SKM-1 treated with dmso at 0.1 percent for 144 hours (cell line): ENCODE measurements at regions not wholly inside any gene's neighbourhood (a gene's known extent, or its start where the extent isn't known, plus 50 kb on each side); places are given as distances from the start of the nearest gene placed in this dataset.
A peak's percentile ranks its signal among the peaks of the same experiment; 100 is the strongest.
"Not testable (repeated sequence)": the region's sequence is repeated elsewhere in the genome, so short reads cannot be mapped to it uniquely, and the experiment has no call there.

Experiments used
- DNase-seq: peaks from one replicate; lab custom pipeline; 2025; ENCODE audit not compliant: unreplicated experiment; lab: John Stamatoyannopoulos, UW

DNA sequence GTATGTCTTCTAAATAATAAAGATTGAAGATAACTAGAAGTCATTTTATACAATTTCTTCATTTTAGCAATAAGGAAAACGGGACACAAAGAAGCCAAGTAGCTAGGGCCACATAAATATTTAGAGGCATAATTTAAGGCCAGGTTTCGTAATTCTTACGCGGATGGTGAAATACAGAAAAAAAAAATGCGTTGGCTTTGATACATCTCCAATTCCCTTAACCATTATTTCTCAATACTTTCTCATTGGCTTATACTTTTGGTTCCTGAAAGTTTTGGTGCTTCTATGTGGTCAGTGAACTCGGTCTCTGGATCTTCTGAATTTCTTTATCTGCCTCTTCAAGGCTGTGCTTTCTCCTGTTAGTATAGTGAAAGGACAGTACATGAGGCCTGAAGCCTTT, 888.1 kb downstream of the KCNJ2 start:
- DNase-seq, result peak; percentile 20

DNA sequence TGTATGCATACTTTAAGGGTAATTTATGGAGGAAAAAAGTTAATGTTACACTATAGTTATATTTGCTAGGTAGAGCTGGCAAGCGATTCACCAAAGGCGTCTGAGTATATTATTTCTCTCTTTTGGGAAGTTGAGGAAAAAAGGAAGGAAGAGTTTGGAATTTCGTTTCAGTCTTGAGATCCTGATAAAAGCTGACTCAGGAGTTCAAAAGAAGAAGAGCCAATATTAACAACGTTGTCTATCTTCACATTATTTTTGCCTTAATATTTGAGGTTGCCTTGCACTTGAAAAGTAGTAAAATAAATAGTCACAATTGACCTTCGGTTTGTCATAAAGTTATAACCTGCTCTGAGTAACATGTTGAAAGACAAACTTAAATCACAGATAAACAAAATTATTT, 888.6 kb downstream of the KCNJ2 start:
- no peak for DNase-seq

DNA sequence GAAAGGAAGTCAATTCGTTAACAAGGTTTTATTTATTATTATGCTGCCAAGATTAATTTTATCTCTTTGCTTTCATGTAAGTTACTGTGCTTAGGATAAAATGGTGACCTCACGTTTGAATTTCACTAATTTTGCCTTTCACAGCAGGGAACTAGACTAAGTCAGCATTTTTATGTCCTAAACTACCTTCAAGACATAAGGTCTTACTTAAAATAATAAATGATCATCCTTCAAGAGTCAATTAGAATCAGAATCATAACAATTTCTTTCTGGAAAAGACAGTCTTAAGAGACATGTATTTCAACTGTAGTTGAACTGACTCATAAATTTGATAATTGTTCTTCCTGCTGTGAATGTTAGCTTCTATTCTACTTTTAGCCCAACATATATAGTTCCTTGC, 893.8 kb downstream of the KCNJ2 start:
- no peak for DNase-seq

DNA sequence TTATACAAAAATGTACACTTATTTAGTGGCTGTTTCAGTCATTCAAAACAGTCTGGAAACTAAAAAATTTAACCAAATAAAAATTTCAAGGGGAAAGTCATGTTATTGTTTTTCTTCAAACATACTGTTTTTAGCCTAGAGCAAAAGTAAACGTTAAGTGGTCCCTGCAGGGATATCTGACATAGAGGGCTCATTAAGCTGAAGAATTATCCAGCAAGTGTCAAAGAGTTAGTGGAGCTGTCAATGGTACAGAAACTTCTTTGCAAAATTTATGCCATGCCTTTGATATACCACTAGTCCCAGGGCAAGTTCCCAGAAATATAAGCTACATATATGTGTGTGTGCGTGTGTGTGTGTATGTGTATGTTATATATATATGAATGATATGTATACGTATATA, 894.2 kb downstream of the KCNJ2 start:
- no peak for DNase-seq

DNA sequence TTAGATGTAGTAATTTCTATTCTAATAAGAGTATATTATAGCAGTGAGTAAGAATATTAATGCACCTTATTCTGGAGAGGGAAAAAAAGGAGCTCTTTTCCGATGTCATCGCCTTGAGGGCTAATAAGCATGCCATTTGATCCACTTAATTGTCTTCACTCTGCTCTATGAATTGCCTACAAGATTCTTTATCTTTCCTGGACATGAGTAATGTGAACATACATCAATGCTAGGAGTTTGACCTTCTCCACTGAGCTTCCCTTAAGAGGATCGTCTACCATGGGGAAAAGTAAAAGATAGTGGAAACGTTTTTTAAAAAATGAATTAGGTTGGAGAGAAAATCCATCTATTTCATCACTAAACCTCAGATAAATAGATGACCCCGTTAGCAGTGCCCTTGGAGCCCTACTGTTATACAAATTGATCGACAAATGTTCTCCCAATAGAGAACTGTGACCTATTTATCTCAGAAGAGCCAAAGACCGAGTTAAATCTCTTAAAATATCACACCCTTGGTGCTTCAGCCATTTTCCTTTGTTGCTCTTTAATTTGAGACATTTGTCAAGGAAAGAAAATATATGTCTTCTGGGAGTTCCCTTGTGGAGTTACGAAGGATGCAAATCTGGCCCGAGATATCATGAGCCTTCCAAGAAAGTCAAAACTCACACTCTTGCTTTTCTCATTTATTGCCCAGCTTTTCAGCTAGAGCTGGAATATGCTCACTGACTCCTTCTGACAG, 898.5 kb downstream of the KCNJ2 start:
- no peak for DNase-seq

DNA sequence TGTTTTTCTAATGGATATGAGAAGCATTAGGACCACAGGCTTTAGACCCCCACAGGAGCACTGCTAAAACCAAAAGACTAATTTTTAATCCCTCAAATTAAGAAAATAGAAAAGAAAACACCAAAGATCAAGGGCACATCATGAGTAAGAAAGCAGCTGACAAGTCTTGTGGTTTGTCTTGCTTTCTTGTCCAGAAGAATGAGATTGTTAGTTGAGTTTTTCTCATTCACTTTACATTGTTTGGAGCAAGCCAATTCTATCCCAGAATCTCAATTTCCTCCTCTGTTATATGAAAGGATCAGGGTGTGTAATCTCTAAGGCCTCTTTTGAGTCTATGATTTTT, 899.0 kb downstream of the KCNJ2 start:
- DNase-seq, result no peak

DNA sequence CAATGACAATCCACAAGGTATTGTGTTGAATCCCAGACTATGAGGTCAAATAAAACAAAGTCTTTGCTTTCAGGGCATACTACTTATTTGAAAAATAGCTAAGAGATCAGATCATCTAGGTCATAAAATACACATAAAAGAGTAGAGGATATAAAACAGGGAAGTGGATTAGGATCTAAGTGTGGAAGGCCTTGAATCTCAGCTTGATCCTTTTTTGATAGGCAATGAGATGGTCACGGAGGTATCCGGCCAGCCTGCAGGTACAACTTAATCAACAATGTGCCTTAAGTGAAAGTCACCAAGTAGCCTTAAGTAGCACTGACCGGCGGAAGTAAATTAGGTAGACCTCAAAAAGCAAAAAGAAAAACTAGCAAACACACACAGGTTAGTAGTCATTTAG, 901.7 kb downstream of the KCNJ2 start:
- no peak for DNase-seq

DNA sequence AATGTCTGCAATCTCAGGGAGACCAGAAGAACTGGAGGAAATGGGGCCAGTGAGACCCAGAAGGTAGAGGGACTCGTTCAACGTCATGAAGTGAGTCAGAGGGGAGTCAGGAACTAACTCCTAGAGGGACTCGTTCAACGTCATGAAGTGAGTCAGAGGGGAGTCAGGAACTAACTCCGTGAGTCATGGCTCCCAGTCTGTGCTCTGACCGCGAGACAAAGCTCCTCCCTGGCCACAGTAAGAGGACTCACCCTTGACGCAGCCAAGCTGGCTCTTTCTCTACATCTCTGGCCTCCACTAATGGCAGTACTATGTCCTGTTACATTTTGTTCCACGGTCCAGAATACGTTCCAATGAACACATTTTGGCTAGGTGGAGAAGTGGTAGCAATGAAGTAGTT, 902.5 kb downstream of the KCNJ2 start:
- DNase-seq, result no peak

DNA sequence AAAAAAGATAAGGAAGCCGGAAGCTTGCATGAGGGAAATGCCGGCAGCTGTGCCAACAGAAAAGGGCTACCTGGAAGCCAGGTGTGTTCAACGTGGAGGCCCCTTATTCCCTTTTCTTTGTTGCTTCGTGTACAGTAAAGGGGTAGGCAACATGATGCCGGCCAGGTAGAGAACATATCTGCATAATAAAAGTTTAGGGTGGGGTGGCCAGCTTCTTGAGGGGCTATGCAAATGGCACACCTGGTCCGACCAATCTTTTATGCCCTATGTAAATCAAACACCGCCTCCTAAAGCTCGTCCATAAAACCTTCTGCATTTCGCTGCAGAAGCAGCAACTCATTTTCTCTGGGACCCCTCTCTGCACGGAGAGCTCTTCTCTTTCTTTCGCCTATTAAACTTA, 911.6 kb downstream of the KCNJ2 start:
- no peak for DNase-seq

DNA sequence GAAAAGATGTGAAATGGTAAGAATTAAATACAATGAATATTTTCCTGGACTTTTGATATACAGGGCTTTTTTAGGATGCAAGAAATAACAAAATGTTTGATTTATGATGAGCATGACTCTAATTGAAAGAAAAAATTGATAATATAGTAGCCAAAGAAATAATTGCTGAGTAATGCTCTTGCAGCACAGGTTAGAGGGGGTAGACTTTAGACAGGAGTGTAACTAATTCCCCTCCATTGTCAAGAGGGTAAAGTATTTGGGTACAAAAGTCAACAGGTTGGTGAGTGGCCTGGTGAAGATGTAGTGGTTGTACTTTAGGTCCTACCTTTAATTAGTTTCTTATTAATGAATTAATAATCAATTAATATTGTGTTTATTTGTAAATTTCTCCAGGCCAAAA, 912.3 kb downstream of the KCNJ2 start:
- no peak for DNase-seq

DNA sequence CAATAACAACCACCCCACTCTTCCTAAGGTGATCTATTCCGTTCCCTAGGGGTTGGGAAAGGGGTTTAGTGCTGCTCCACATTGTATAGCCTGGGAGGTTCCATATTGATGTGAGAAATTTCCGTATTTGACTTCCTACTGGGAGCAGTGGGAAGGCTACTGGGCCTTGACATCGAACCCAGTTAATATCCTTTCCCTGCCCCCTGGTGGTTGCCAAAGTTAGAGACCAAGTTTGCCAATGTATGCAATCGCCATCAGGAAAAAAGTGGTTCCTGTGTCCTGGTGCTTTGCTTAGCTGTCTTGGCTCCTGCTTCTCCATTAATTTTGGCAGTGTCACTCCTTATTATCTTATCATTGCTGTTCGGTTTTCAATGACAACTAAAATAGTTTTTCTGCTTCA, 914.9 kb downstream of the KCNJ2 start:
- DNase-seq, result peak; percentile 17

DNA sequence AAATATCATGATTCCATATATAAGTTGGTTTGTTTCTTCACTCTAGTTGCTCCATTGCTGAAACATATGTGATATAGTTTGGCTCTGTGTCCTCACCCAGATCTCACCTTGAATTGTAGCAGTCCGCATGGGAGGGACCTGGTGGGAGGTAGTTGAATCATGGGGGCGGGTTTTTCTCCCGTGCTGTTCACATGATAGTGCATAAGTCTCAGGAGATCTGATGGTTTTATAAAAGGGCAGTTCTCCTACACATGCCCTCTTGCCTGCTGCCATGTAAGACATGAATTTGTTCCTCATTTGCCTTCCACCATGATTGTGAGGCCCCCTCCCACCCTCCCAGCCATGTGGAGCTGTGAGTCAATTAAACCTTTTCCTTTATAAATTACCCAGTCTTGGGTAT, 915.5 kb downstream of the KCNJ2 start:
- no peak for DNase-seq

DNA sequence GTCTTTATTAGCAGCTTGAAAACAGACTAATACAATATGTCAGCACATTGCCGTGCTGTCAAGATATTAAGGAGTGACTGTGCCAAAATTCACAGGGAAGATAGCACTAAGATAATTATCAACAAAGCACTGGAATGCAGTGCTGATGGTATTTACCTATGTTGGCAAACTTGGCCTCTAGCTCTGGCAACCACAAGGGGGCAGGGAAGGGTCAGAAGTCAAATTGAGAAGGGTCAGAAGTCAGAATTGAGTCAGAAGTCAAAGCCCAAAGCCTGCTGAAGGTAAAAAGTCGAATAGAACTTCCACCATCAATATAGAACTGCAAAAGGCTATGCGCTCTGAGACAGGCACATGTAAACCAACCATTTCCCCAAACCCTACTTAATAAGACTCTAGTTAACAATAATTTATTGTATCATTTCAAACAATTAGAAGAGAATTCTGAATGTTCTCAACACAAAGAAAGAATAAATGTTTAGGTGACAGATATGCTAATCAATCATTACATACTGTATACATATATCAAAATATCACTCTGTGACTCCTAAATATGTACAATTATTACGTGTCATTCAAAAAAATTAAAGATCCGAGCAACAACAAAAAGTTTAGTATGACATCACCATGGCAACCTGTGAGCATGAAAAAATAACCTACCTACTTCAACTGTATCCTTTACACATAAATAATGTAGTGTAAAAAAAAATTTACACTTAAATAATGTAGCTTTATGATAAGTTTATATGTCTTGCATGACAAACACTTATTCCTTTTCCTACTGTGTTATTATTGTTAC, 916.1 kb downstream of the KCNJ2 start:
- DNase-seq, result peak; percentile 27

DNA sequence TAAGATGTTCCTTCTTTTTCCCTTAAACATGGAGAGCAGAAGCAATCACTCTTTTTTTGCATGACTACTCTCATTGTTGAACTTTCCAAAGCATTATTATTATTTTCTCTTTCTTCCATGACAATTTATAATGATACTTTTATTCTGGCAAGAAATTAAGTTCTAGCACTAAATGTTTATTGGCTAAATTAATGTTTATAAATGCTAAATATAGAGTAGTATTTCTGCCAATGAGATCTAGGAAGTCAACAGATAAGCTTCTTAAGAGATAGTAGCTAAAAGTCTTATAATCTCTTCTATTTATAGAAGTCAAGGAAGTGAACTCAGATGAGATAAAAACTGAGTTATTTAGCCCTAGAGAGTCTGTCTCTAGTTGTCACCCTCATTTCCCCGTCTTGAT, 920.1 kb downstream of the KCNJ2 start:
- DNase-seq, result no peak

DNA sequence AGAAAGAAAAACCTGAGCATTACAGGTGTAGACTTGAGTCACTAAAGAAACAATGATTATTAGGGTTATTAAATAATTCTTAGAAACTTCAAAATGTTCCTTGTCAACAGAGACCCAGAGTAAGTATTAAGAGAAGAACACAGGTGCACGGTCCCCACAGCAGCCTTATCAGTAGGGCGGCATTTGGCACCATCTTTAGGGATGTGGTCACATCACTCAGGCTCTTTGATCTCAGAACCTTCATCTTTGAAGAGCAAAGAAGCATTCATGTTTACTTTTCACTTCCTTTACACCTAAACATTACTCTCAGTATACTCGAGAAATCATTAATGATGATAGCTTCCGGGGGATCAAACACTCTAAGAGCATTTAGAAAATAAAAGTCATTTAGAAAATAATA, 928.7 kb downstream of the KCNJ2 start:
- no peak for DNase-seq

DNA sequence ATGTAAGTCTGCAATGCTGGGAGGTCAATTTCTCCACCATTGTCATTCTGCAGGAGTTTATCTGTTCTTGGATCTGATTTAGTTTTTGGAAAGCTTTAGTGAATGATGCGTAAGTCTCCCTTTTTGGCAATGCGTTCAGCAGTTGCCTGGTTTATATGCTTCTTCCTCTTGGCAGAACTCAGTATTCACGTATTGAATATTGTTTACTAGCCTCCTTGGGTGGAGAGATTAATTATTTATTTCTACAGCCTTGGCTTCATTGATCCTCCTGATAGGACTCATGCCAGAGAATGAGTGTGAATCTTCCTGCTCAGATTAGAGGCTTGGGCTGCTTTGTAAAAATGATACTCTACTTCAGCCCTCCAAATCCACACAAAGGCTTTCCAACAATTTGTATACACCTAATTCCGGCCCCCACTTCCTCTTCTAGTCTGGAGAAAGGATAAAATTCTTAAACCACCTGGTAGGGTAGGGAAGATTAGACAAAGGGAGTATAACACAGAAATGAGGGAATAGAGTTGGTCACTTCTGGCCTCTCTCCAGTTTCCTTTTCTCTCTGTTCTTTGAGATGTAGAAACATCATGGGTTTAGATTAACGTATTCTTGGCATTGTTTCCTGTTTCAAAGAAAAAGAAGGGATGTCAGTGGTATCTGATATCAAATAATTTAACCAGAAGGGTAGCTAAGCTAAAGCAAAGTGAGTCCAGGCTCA, 929.8 kb downstream of the KCNJ2 start:
- no peak for DNase-seq

DNA sequence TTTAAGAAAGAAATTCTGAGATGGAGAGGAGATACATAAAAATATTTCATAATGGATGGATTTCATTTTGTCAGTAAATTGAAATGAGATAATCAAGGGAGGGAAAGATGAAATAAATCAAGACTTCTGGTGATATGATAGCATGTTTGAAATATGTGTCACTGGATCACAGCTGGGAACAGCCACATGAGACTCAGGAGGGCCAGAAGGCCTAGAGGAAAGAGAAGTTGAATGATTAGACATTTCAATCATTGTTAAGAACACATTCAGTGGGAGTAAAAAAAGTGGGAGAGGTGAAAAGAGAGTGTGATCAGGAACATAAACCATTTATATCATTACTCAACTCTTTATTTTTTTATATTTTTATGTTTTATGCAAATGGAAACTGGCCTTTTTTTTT, 933.4 kb downstream of the KCNJ2 start:
- DNase-seq, result no peak

DNA sequence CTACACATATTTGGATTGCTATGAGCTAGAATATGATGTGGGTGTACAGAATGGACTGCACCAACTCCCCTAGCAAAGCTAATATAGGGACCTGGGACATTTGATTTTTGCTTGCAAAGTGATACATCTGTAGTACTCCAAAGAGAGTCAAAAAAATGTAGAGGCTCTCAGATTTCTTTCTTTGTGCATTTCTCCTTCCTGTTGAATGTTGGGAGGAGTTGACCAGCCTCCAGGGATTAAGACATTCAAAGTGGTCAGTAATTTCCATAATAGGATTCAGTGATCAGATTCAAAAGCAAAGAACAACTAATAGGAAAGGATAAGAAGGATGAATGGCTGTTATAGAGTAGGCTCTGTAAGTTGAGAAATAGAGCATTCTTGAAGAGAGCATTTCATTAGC, 934.9 kb downstream of the KCNJ2 start:
- no peak for DNase-seq

DNA sequence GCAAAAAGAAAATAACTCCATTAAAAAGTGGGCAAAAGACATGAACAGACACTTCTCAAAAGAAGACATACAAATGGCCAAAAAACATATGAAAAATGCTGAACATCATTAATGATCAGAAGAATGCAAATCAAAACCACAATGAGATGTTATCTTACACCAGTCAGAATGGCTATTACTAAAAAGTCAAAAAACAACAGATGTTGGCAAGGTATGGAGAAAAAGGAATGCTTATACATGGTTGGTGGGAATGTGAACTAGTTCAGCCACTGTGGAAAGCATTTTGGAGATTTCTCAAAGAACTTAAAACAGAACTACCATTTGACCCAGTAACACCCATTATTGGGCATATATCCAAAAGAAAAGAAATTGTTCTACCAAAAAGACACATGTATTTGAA, 936.7 kb downstream of the KCNJ2 start:
- DNase-seq, result not testable (repeated sequence)

DNA sequence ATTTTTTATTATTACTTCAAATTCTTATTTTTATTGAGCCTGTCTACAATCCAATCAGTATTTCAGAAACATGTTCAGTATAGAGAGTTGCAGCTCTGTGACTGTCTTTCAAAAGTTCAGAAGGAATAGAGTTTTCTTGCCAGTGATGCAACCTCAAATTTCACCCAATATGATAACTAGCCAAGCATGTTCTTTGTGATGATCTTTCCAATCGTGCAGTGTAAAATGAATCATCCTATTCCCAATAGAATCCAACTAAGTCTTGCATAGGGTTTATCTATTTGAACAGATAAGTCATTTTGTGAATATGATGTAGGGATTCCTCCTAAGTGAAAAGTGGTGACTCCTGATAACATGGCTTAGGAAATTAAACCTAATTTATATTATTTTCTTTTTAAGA, 937.8 kb downstream of the KCNJ2 start:
- no peak for DNase-seq

DNA sequence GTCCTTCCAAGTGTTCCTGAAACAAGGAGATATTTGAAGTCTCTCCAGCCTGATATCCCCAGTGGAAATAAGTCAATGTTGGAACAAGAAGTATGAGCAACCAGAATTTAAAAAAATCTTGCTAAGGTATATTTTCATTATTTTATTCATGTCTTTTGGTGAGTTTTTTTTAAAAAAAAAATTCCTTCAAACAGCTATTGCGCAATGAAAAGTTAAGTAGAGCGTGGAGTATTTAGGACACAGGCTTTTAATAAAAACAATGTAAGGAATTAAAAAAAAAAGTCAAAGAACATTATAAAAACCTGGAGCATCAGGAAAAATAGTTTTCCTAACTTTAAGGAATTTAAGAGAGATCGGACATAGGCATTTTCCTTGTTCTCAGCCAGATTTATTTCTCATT, 940.4 kb downstream of the KCNJ2 start:
- no peak for DNase-seq

DNA sequence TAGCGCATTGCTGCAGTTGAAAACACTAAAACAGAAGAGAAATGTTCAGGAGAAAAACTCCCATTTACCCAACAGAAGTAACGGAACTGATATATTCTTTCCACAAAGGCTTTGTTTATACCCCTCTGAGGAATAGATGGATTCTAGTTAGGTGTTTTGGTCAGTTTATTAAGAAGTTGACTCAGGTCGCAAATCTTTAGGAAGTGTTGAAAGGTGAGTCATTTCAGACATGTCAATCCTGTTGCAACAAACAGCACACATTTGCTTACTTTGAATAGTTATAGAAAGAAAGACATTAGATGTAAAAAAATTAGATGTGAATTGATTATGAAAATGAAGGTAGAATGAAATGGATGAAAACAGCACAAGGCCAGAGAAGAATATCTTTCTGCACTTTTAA, 941.0 kb downstream of the KCNJ2 start:
- DNase-seq, result no peak
